SU-DHL-6 (cell line): ENCODE measurements at regions not wholly inside any gene's neighbourhood (a gene's known extent, or its start where the extent isn't known, plus 50 kb on each side); places are given as distances from the start of the nearest gene placed in this dataset.
"Not testable (repeated sequence)": the region's sequence is repeated elsewhere in the genome, so short reads cannot be mapped to it uniquely, and the experiment has no call there.

Experiments used
- H2AFZ ChIP-seq: fragments of 200-600 bp; sonication (generic); 2 replicates; pipeline ENCODE4 v1.6.1; 2014; ENCODE audit warnings: low read depth, mild to moderate bottlenecking, moderate library complexity, mixed read lengths, antibody characterized with exemption, low read length; ENCODE audit not compliant: severe bottlenecking
- H3F3A ChIP-seq: fragments of 200-600 bp; shearing (Covaris generic); 2 replicates; pipeline ENCODE4 v1.6.0; 2016; ENCODE audit warnings: antibody characterized with exemption, mild to moderate bottlenecking; ENCODE audit not compliant: insufficient read depth
- H3K27ac ChIP-seq: fragments of 200-600 bp; sonication (generic); 2 replicates; pipeline ENCODE4 v1.5.1; 2016; ENCODE audit warnings: low read depth, mild to moderate bottlenecking, low read length, moderate library complexity, mixed read lengths
- H3K27me3 ChIP-seq: fragments of 200-600 bp; sonication (generic), shearing (Covaris generic); 2 replicates; pipeline ENCODE4 v1.6.0; 2014; ENCODE audit warnings: mild to moderate bottlenecking, low read length
- H3K36me3 ChIP-seq: fragments of 200-600 bp; sonication (generic); 2 replicates; pipeline ENCODE4 v1.6.1; 2014; ENCODE audit warnings: mild to moderate bottlenecking, low read length, mixed read lengths
- H3K4me2 ChIP-seq: fragments of 300-600, 200-600 bp; shearing (Covaris generic), sonication (generic); 2 replicates; pipeline ENCODE4 v1.6.0; 2014; ENCODE audit warnings: low read length, low read depth, mild to moderate bottlenecking; ENCODE audit not compliant: poor library complexity, severe bottlenecking
- H3K4me3 ChIP-seq: fragments of 200-600 bp; sonication (generic); 2 replicates; pipeline ENCODE4 v1.5.1; 2014; ENCODE audit warnings: antibody characterized with exemption, low read length, mild to moderate bottlenecking, mixed read lengths; ENCODE audit not compliant: insufficient read depth, poor library complexity, severe bottlenecking
- H3K79me2 ChIP-seq: fragments of 200-600 bp; sonication (generic); 2 replicates; pipeline ENCODE4 v1.6.1; 2014; ENCODE audit warnings: mild to moderate bottlenecking, low read length, moderate library complexity; ENCODE audit not compliant: insufficient read depth
- H3K9ac ChIP-seq: fragments of 200-600 bp; sonication (generic); 2 replicates; pipeline ENCODE4 v1.7.0; 2014; ENCODE audit warnings: mild to moderate bottlenecking, low read length
- H3K9me2 ChIP-seq: fragments of 200-600 bp; sonication (generic); replicated peaks from 2 replicates; pipeline ENCODE4 v1.6.1; 2014; ENCODE audit warnings: low read length; ENCODE audit not compliant: insufficient read depth
- H3K9me3 ChIP-seq: fragments of 200-600 bp; sonication (generic); 2 replicates; pipeline ENCODE4 v1.6.1; 2014; ENCODE audit warnings: low read length, mixed read lengths; ENCODE audit not compliant: insufficient read depth
- H4K20me1 ChIP-seq: fragments of 200-600 bp; sonication (generic); 2 replicates; pipeline ENCODE4 v1.6.1; 2014; ENCODE audit warnings: low read depth, mild to moderate bottlenecking, antibody characterized with exemption, low read length, moderate library complexity, mixed read lengths
- CTCF ChIP-seq: fragments of 200-600 bp; sonication (generic); IDR thresholded peaks from one replicate; pipeline ENCODE4 v1.5.1; 2017; ENCODE audit warnings: antibody characterized with exemption, mild to moderate bottlenecking, low read length, moderate library complexity; ENCODE audit not compliant: insufficient read depth, poor library complexity, severe bottlenecking
- EZH2phosphoT487 ChIP-seq: fragments of 200-600 bp; sonication (generic), shearing (Covaris generic); conservative IDR thresholded peaks from 2 replicates; pipeline ENCODE4 v1.6.1; 2018; ENCODE audit warnings: mild to moderate bottlenecking, antibody characterized with exemption, low read length, moderate library complexity, mixed read lengths

- no peaks in the 10 kb centered on the region for H3K27me3 ChIP-seq
- no peaks in the 10 kb centered on the region for H3K79me2 ChIP-seq
- H3K4me2 ChIP-seq, result no peak overlapping the region
- no peaks in the 10 kb centered on the region for H3K9me2 ChIP-seq
- no peaks in the 10 kb centered on the region for H3F3A ChIP-seq
- no peak overlapping the region for H3K27ac ChIP-seq
- no peak overlapping the region for H2AFZ ChIP-seq
- no peak overlapping the region for H3K9ac ChIP-seq
- H3K9me3 ChIP-seq, result no peaks in the 10 kb centered on the region
- no peaks in the 10 kb centered on the region for H3K36me3 ChIP-seq
- no peaks in the 10 kb centered on the region for H4K20me1 ChIP-seq
- no peak overlapping the region for H3K4me3 ChIP-seq
- TF ChIP-seq CTCF, result no peak
- TF ChIP-seq EZH2phosphoT487, result no peak
Measured at GRCh38 chr18:10134204-10134603, 220.4 kb downstream of the VAPA start.

- not testable (repeated sequence) for H3K27me3 ChIP-seq, H3K36me3 ChIP-seq, H3K9me2 ChIP-seq, H3K9me3 ChIP-seq, H3K79me2 ChIP-seq, H2AFZ ChIP-seq, H3F3A ChIP-seq, H4K20me1 ChIP-seq, H3K4me3 ChIP-seq, H3K27ac ChIP-seq, H3K9ac ChIP-seq, H3K4me2 ChIP-seq
Measured at GRCh38 chr18:10134749-10135148, 220.9 kb downstream of the VAPA start.

GRCh38 chr18:10135302-10135926, 221.6 kb downstream of the VAPA start:
- Histone ChIP-seq H2AFZ (no peak overlapping the region), H3K27me3 (no peaks in the 10 kb centered on the region), H3K36me3 (no peaks in the 10 kb centered on the region), H3K27ac (no peak overlapping the region), H3K79me2 (no peaks in the 10 kb centered on the region), H3K9ac (no peak overlapping the region), H3F3A (no peaks in the 10 kb centered on the region), H3K4me3 (no peak overlapping the region), H3K9me2 (no peaks in the 10 kb centered on the region), H3K9me3 (no peaks in the 10 kb centered on the region), H4K20me1 (no peaks in the 10 kb centered on the region), H3K4me2 (no peak overlapping the region)
- TF ChIP-seq EZH2phosphoT487 (no peak), CTCF (no peak)

- H3F3A ChIP-seq, result no peaks in the 10 kb centered on the region
- no peak overlapping the region for H3K27ac ChIP-seq
- H4K20me1 ChIP-seq, result no peaks in the 10 kb centered on the region
- no peaks in the 10 kb centered on the region for H3K36me3 ChIP-seq
- H3K79me2 ChIP-seq, result no peaks in the 10 kb centered on the region
- H3K4me3 ChIP-seq, result no peak overlapping the region
- no peaks in the 10 kb centered on the region for H3K27me3 ChIP-seq
- no peaks in the 10 kb centered on the region for H3K9me2 ChIP-seq
- H2AFZ ChIP-seq, result no peak overlapping the region
- TF ChIP-seq EZH2phosphoT487, result no peak
- TF ChIP-seq CTCF, result no peak
- no peaks in the 10 kb centered on the region for H3K9me3 ChIP-seq
- H3K4me2 ChIP-seq, result no peak overlapping the region
- no peak overlapping the region for H3K9ac ChIP-seq
Measured at GRCh38 chr18:10138719-10139118, 224.9 kb downstream of the VAPA start.
